OCI-LY3 (cell line): ENCODE measurements at regions not wholly inside any gene's neighbourhood (a gene's known extent, or its start where the extent isn't known, plus 50 kb on each side); places are given as distances from the start of the nearest gene placed in this dataset.

Source experiments
- H2AFZ ChIP-seq: fragments of 200-600, 300-600 bp; shearing (Covaris generic); 2 replicates; pipeline ENCODE4 v1.6.0; 2014; ENCODE audit warnings: antibody characterized with exemption, low read depth, low read length
- H3K27ac ChIP-seq: fragments of 200-600, 300-600 bp; sonication (generic); 2 replicates; pipeline ENCODE4 v1.5.1; 2014; ENCODE audit warnings: mild to moderate bottlenecking, low read length, moderate library complexity, mixed read lengths
- H3K27me3 ChIP-seq: fragments of 200-600, 300-600 bp; sonication (generic); 2 replicates; pipeline ENCODE4 v1.6.1; 2014; ENCODE audit warnings: low read depth, low read length, mixed read lengths
- H3K36me3 ChIP-seq: fragments of 200-600, 300-600 bp; sonication (generic); replicated peaks from 2 replicates; pipeline ENCODE3; 2014; ENCODE audit warnings: low read depth, low read length, mixed read lengths
- H3K4me1 ChIP-seq: fragments of 300-600, 200-600 bp; sonication (generic); 2 replicates; pipeline ENCODE4 v1.6.1; 2014; ENCODE audit warnings: low read length, mixed read lengths
- H3K4me2 ChIP-seq: fragments of 200-600, 300-600 bp; sonication (generic); 2 replicates; pipeline ENCODE4 v1.6.1; 2014; ENCODE audit warnings: low read length, mixed read lengths
- H3K4me3 ChIP-seq: fragments of 300-600, 200-600 bp; sonication (generic); 2 replicates; pipeline ENCODE4 v1.5.1; 2014; ENCODE audit warnings: antibody characterized with exemption, mild to moderate bottlenecking, low read length, moderate library complexity
- H3K79me2 ChIP-seq: fragments of 300-600, 200-600 bp; shearing (Covaris generic); 2 replicates; pipeline ENCODE4 v1.6.1; 2014; ENCODE audit warnings: mild to moderate bottlenecking, low read length, mixed read lengths
- H3K9ac ChIP-seq: fragments of 300-600, 200-600 bp; shearing (Covaris generic); 2 replicates; pipeline ENCODE4 v1.6.0; 2014; ENCODE audit warnings: mild to moderate bottlenecking, low read length, moderate library complexity
- H3K9me3 ChIP-seq: fragments of 200-600, 300-600 bp; shearing (Covaris generic); 2 replicates; pipeline ENCODE4 v1.6.1; 2014; ENCODE audit warnings: low read length, mixed read lengths; ENCODE audit not compliant: insufficient read depth
- H4K20me1 ChIP-seq: fragments of 200-600, 300-600 bp; sonication (generic); 2 replicates; pipeline ENCODE4 v1.6.1; 2016; ENCODE audit warnings: low read length, mixed read lengths; ENCODE audit not compliant: insufficient read depth
- CTCF ChIP-seq: fragments of 200-600, 300-600 bp; sonication (generic); IDR thresholded peaks from 2 replicates; pipeline ENCODE4 v1.5.1; 2014; ENCODE audit warnings: antibody characterized with exemption, low read length, low read depth
- EZH2phosphoT487 ChIP-seq: fragments of 200-600 bp; shearing (Covaris generic); IDR thresholded peaks from 2 replicates; pipeline ENCODE4 v1.6.1; 2018; ENCODE audit warnings: antibody characterized with exemption, mixed run types, low read depth

- Histone ChIP-seq H3K27me3 (no peaks in the 10 kb centered on the region), H3K36me3 (no peaks in the 10 kb centered on the region), H3K4me2 (no peak overlapping the region), H3K9me3 (no peaks in the 10 kb centered on the region), H3K79me2 (no peaks in the 10 kb centered on the region), H2AFZ (no peak overlapping the region), H3K27ac (no peak overlapping the region), H4K20me1 (no peaks in the 10 kb centered on the region), H3K4me3 (no peak overlapping the region), H3K9ac (no peak overlapping the region), H3K4me1 (no peaks in the 10 kb centered on the region)
- TF ChIP-seq CTCF: no peak
- no peak for TF ChIP-seq EZH2phosphoT487
These were observed 121.3 kb upstream of the NRXN1 start for GRCh38 chr2:51153236-51153635.

GRCh38 chr2:51151490-51152140 is 119.7 kb upstream of the NRXN1 start:
- H3K4me2 ChIP-seq: no peak overlapping the region
- H3K9me3 ChIP-seq: no peaks in the 10 kb centered on the region
- no peaks in the 10 kb centered on the region for H4K20me1 ChIP-seq
- no peaks in the 10 kb centered on the region for H3K36me3 ChIP-seq
- H3K79me2 ChIP-seq: no peaks in the 10 kb centered on the region
- H3K4me3 ChIP-seq: no peak overlapping the region
- no peaks in the 10 kb centered on the region for H3K4me1 ChIP-seq
- H3K9ac ChIP-seq: no peak overlapping the region
- no peak overlapping the region for H3K27ac ChIP-seq
- H3K27me3 ChIP-seq: no peaks in the 10 kb centered on the region
- TF ChIP-seq EZH2phosphoT487 (no peak), CTCF (no peak)
- H2AFZ ChIP-seq: no peak overlapping the region

GRCh38 chr2:51149725-51150124 is 117.8 kb upstream of the NRXN1 start:
- Histone ChIP-seq H4K20me1 (no peaks in the 10 kb centered on the region), H3K9me3 (no peaks in the 10 kb centered on the region), H3K4me2 (no peak overlapping the region), H3K4me1 (no peaks in the 10 kb centered on the region), H2AFZ (no peak overlapping the region), H3K79me2 (no peaks in the 10 kb centered on the region), H3K27me3 (no peaks in the 10 kb centered on the region), H3K36me3 (no peaks in the 10 kb centered on the region), H3K9ac (no peak overlapping the region), H3K27ac (no peak overlapping the region), H3K4me3 (no peak overlapping the region)
- TF ChIP-seq CTCF (no peak), EZH2phosphoT487 (no peak)

GRCh38 chr2:51145761-51146160 is 113.8 kb upstream of the NRXN1 start:
- Histone ChIP-seq H2AFZ (no peak overlapping the region), H3K4me1 (no peaks in the 10 kb centered on the region), H4K20me1 (no peaks in the 10 kb centered on the region), H3K9me3 (no peaks in the 10 kb centered on the region), H3K36me3 (no peaks in the 10 kb centered on the region), H3K9ac (no peak overlapping the region), H3K4me2 (no peak overlapping the region), H3K27ac (no peak overlapping the region), H3K27me3 (no peaks in the 10 kb centered on the region), H3K4me3 (no peak overlapping the region), H3K79me2 (no peaks in the 10 kb centered on the region)
- TF ChIP-seq CTCF: no peak
- no peak for TF ChIP-seq EZH2phosphoT487
